Psoas muscle (tissue), 7 donors: ENCODE measurements at regions not wholly inside any gene's neighbourhood (a gene's known extent, or its start where the extent isn't known, plus 50 kb on each side); places are given as distances from the start of the nearest gene placed in this dataset.
A peak's percentile ranks its signal among the peaks of the same experiment; 100 is the strongest.
"Not testable (repeated sequence)": the region's sequence is repeated elsewhere in the genome, so short reads cannot be mapped to it uniquely, and the experiment has no call there.

Experiments
- ATAC-seq, 4 donors: fragments of 200-7000 bp; cut with Tn5 transposase; one replicate each; pipeline ENCODE4 v1.9.1; 2020; ENCODE audit warnings: moderate library complexity in 3 of 4, mild to moderate bottlenecking in 2 of 4
- DNase-seq, 2 donors: peaks; one replicate each; pipeline ENCODE4 v3.0.0-alpha.2; 2020
- H3K27ac ChIP-seq: fragments of 200-600 bp; one replicate; pipeline ENCODE4 v1.8.0; 2022
- H3K27me3 ChIP-seq, 3 donors: fragments of 200-600 bp in 1 of 3; one replicate each; pipeline versions ENCODE4 v1.6.1 to v1.8.0; 2013 to 2022; ENCODE audit warnings: low read length in 2 of 3, mild to moderate bottlenecking in 2 of 3, moderate library complexity in 1 of 3; ENCODE audit not compliant: insufficient read depth in 3 of 3
- H3K36me3 ChIP-seq, 2 donors: fragments of 200-600 bp in 1 of 2; one replicate each; pipeline versions ENCODE4 v1.6.1 to v1.8.0; 2013 to 2022; ENCODE audit warnings: low read depth in 1 of 2, mild to moderate bottlenecking in 1 of 2, moderate library complexity in 1 of 2; ENCODE audit not compliant: insufficient read depth in 1 of 2
- H3K4me1 ChIP-seq: fragments of 200-600 bp; one replicate; pipeline ENCODE4 v1.8.0; 2022
- H3K4me3 ChIP-seq: fragments of 200-600 bp; one replicate; pipeline ENCODE4 v1.8.0; 2022; ENCODE audit warnings: mild to moderate bottlenecking
- H3K9me3 ChIP-seq: fragments of 200-600 bp; one replicate; pipeline ENCODE4 v1.8.0; 2022
- CTCF ChIP-seq: fragments of 200-600 bp; IDR thresholded peaks from one replicate; pipeline ENCODE4 v1.8.0; 2022; ENCODE audit warnings: antibody characterized with exemption
- WGBS, 3 donors: extraction: QIAGEN DNeasy Blood & Tissue Kit; methylation state at CpG; one replicate each; pipeline versions ENCODE4 v1.1.6 to v1.1.7; 2013; 5-methylcytosine and 5-hydroxymethylcytosine counted together
- intact Hi-C, 2 donors: fragments of 100-400 bp; cut with DNase I; formaldehyde crosslinking; loops; one replicate each; pipeline versions ENCODE4 v1.11.0 to v1.14.2; 2022
- donor health status: healthy with polysubstance abuse.
- donor health status: DM: no; HTN: no; CAD: no; lungs with moderate emphysema.
- donor health status: Bipolar disorder and iron deficiency.
- donor health status: healthy.
- donor health status: DM: yes; HTN: yes; CAD: no.
- donor health status: DM: no; HTN: no; CAD: no.
- donor health status: DM: yes; HTN: yes; CAD: no.

GRCh38 chr17:26731005-26731921, 562.7 kb upstream of the WSB1 start:
- Histone ChIP-seq H3K4me1 (no peaks in the 10 kb centered on the region), H3K27ac (no peak overlapping the region), H3K27me3 (peaks cover 0 to 2% (median 0%) of the 10 kb centered on the region in 3 donors), H3K4me3 (no peak overlapping the region), H3K9me3 (no peaks in the 10 kb centered on the region), H3K36me3 (no peaks in the 10 kb centered on the region)
- ATAC-seq (no peak), DNase-seq (peak in 1 of 2 donors; percentile 46)
- WGBS, 3 donors: 50 to 60% (median 52%) methylated on average over 94 to 96 of the region's 96 CpGs
- no peak for TF ChIP-seq CTCF
- intact Hi-C loops: no loop called here

GRCh38 chr17:26731926-26732325, 562.0 kb upstream of the WSB1 start:
- intact Hi-C loops, H3K9me3 ChIP-seq, H3K4me1 ChIP-seq, H3K4me3 ChIP-seq, ATAC-seq, H3K36me3 ChIP-seq, H3K27ac ChIP-seq, H3K27me3 ChIP-seq: not testable (repeated sequence)
- 59 to 65% (median 64%) methylated on average over 22 of the region's 22 CpGs for WGBS, 3 donors
- peak in 1 of 2 donors; percentile 42 for DNase-seq

GRCh38 chr17:26734775-26735174, 559.1 kb upstream of the WSB1 start:
- DNase-seq: not testable (repeated sequence)

GRCh38 chr17:26735977-26736376, 557.9 kb upstream of the WSB1 start:
- H3K27ac ChIP-seq, H3K4me3 ChIP-seq, DNase-seq, ATAC-seq, H3K4me1 ChIP-seq, H3K27me3 ChIP-seq, H3K9me3 ChIP-seq, H3K36me3 ChIP-seq, intact Hi-C loops: not testable (repeated sequence)
- WGBS, 3 donors: 57 to 83% (median 78%) methylated on average over 3 to 4 of the region's 6 CpGs

More at GRCh38 chr17:26734775-26735174, 559.1 kb upstream of the WSB1 start:
- ATAC-seq, H3K27me3 ChIP-seq, H3K9me3 ChIP-seq, H3K4me3 ChIP-seq, H3K27ac ChIP-seq, H3K36me3 ChIP-seq, intact Hi-C loops, H3K4me1 ChIP-seq: not testable (repeated sequence)
- WGBS, 3 donors: 22 to 46% (median 37%) methylated on average over 1 to 2 of the region's 2 CpGs

- 45 to 58% (median 50%) methylated on average over 61 to 103 of the region's 103 CpGs for WGBS, 3 donors
- no peaks in the 10 kb centered on the region for H3K36me3 ChIP-seq
These were observed 527.8 kb upstream of the WSB1 start for GRCh38 chr17:26765860-26766709.

More at GRCh38 chr17:26765860-26766709, 527.8 kb upstream of the WSB1 start:
- no peak overlapping the region for H3K27ac ChIP-seq
- H3K4me3 ChIP-seq: no peak overlapping the region
- DNase-seq: peak in 1 of 2 donors; percentile 30
- intact Hi-C loops: no loop called here
- H3K27me3 ChIP-seq: peaks cover 0 to 5% (median 4%) of the 10 kb centered on the region in 3 donors
- H3K4me1 ChIP-seq: no peaks in the 10 kb centered on the region
- H3K9me3 ChIP-seq: no peaks in the 10 kb centered on the region
- no peak for TF ChIP-seq CTCF
- no peak for ATAC-seq
